Upper lobe of left lung (tissue), 6 donors: ENCODE measurements at regions not wholly inside any gene's neighbourhood (a gene's known extent, or its start where the extent isn't known, plus 50 kb on each side); places are given as distances from the start of the nearest gene placed in this dataset.
"Not testable (repeated sequence)": the region's sequence is repeated elsewhere in the genome, so short reads cannot be mapped to it uniquely, and the experiment has no call there.

ENCODE experiments used
- ATAC-seq, 2 donors: fragments of 200-7000 bp; cut with Tn5 transposase; one replicate each; pipeline ENCODE4 v1.9.1; 2022; ENCODE audit warnings: mild to moderate bottlenecking in 2 of 2, moderate library complexity in 2 of 2; ENCODE audit not compliant: low FRiP score in 2 of 2
- DNase-seq, 2 donors: peaks; one replicate each; pipeline ENCODE4 v3.0.0-alpha.2; 2019 to 2020
- H3K27ac ChIP-seq, 4 donors: fragments of 200-600 bp; sonication (generic); one replicate each; pipeline ENCODE4 v1.5.1; 2016 to 2019
- H3K27me3 ChIP-seq, 4 donors: fragments of 200-600 bp; sonication (generic); one replicate each; pipeline ENCODE4 v1.5.1; 2017 to 2019
- H3K36me3 ChIP-seq, 4 donors: fragments of 200-600 bp; sonication (generic); one replicate each; pipeline ENCODE4 v1.5.1; 2016 to 2019
- H3K4me1 ChIP-seq, 4 donors: fragments of 200-600 bp; sonication (generic); one replicate each; pipeline ENCODE4 v1.5.1; 2018 to 2019
- H3K4me3 ChIP-seq, 4 donors: fragments of 200-600 bp; sonication (generic); one replicate each; pipeline ENCODE4 v1.5.1; 2017 to 2019; ENCODE audit warnings: mild to moderate bottlenecking in 2 of 4, moderate library complexity in 1 of 4
- H3K9me3 ChIP-seq, 4 donors: fragments of 200-600 bp; sonication (generic); one replicate each; pipeline ENCODE4 v1.5.1; 2018 to 2019
- EP300 ChIP-seq, 4 donors: sonication (generic); formaldehyde crosslinking; IDR thresholded peaks; one replicate each; pipeline ENCODE4 v1.5.1; 2017; ENCODE audit warnings: antibody characterized with exemption in 4 of 4, control low read depth in 2 of 4
- POLR2A ChIP-seq, 4 donors: fragments of 450-650 bp; IDR thresholded peaks; one replicate each; pipeline ENCODE4 v1.5.1; 2016 to 2017; ENCODE audit warnings: antibody characterized with exemption in 4 of 4, mild to moderate bottlenecking in 2 of 4
- POLR2AphosphoS5 ChIP-seq, 2 donors: sonication (generic); formaldehyde crosslinking; IDR thresholded peaks; one replicate each; pipeline ENCODE4 v1.5.1; 2017; ENCODE audit warnings: antibody characterized with exemption in 2 of 2
- WGBS, 2 donors: methylation state at CpG; one replicate each; pipeline ENCODE4 v1.1.5; 2017 to 2018; 5-methylcytosine and 5-hydroxymethylcytosine counted together
- TF ChIP-seq, protein P1 (sequence below), 6 experiments: fragments of 450-650 bp in 4 of 6; fragments of 200-600 bp in 2 of 6; sonication (generic) in 2 of 6; IDR thresholded peaks; one replicate each; pipeline ENCODE4 v1.5.1; 2016 to 2019; ENCODE audit warnings: antibody characterized with exemption in 6 of 6
- donor health status: DM: no; HTN: no; CAD: no; lungs with moderate emphysema.
- donor health status: DM: no; HTN: yes; CAD: no; lungs with severe emphysema.

DNA sequence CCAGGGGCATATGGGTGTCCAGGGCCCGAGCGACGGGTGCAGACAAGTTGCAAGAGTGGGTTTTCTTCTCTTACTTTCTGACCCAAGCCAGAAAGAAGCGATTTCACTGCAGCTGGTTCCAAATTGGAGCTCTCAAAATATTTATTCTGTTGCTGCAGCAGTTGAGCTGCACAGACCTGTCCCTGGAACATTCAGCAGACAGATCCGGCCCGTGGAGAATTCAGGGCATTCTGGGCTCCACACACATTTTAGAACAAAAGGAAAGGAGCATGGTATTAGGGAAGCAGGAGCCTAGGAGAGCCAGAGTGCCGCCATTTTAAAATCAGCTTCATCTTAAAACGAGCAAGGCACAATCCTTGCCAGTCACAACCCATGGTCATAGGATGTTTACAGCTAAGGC is 135.3 kb upstream of the TPM1 start:
- DNase-seq (no peak), ATAC-seq (no peak)
- Histone ChIP-seq H3K27ac (no peak overlapping the region), H3K27me3 (no peaks in the 10 kb centered on the region), H3K36me3 (no peaks in the 10 kb centered on the region), H3K4me1 (peaks cover 0 to 1% (median 0%) of the 10 kb centered on the region in 4 donors), H3K4me3 (no peak overlapping the region), H3K9me3 (no peaks in the 10 kb centered on the region)
- TF ChIP-seq EP300 (IDR thresholded peaks at IDR 0.05), result no peak
- TF ChIP-seq POLR2AphosphoS5 (IDR thresholded peaks at IDR 0.05), result no peak
- TF ChIP-seq, protein P1, sequence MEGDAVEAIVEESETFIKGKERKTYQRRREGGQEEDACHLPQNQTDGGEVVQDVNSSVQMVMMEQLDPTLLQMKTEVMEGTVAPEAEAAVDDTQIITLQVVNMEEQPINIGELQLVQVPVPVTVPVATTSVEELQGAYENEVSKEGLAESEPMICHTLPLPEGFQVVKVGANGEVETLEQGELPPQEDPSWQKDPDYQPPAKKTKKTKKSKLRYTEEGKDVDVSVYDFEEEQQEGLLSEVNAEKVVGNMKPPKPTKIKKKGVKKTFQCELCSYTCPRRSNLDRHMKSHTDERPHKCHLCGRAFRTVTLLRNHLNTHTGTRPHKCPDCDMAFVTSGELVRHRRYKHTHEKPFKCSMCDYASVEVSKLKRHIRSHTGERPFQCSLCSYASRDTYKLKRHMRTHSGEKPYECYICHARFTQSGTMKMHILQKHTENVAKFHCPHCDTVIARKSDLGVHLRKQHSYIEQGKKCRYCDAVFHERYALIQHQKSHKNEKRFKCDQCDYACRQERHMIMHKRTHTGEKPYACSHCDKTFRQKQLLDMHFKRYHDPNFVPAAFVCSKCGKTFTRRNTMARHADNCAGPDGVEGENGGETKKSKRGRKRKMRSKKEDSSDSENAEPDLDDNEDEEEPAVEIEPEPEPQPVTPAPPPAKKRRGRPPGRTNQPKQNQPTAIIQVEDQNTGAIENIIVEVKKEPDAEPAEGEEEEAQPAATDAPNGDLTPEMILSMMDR (IDR thresholded peaks at IDR 0.05), result no peak
- TF ChIP-seq POLR2A (IDR thresholded peaks at IDR 0.05), result no peak
- WGBS, 2 donors, result 86 to 94% methylated on average over 5 to 8 of the region's 8 CpGs

DNA sequence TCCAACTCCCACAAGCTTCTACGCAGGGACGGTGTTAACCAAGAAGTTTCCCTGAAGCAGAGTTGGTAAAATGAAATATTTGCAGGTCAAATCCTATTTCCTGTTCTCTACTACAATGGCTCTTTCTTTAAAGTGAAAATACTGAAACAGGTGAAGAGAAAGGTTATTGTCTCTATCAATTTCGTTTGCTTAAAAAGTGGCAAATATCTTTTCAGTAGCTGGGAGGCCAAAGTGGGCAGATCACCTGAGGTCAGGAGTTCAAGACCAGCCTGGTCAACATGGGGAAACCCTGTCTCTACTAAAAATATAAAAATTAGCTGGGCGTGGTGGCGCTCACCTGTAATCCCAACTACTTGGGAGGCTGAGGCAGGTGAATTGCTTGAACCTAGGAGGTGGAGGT is 134.2 kb upstream of the TPM1 start:
- not testable (repeated sequence) for H3K9me3 ChIP-seq, H3K4me3 ChIP-seq, DNase-seq, H3K27me3 ChIP-seq, ATAC-seq, H3K36me3 ChIP-seq, H3K27ac ChIP-seq, H3K4me1 ChIP-seq
- 77 to 81% methylated on average over 5 of the region's 5 CpGs for WGBS, 2 donors

DNA sequence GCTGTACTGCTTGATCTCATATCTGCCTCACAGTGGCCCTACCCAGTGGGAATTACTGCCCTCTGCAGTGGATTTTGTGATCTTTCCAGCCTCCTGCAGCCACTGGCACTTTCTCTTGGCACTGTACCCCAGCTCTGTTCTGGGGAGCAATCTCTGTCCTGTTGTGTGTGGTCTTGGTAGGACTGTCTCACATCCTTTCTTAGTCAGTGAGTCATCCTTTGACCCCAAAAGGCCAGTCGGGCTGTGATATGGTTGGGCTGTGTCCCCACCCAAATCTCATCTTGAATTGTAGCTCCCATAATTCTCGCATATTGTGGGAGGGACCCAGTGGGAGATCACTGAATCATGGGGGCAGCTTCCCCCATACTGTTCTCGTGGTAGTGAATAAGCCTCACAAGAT is 133.3 kb upstream of the TPM1 start:
- Histone ChIP-seq H3K4me3 (no peak overlapping the region), H3K4me1 (peaks cover 0 to 7% (median 0%) of the 10 kb centered on the region in 4 donors), H3K36me3 (no peaks in the 10 kb centered on the region), H3K27me3 (no peaks in the 10 kb centered on the region), H3K27ac (no peak overlapping the region), H3K9me3 (no peaks in the 10 kb centered on the region)
- no peak for DNase-seq
- 91 to 92% methylated on average over 3 of the region's 3 CpGs for WGBS, 2 donors
- no peak for ATAC-seq
- TF ChIP-seq EP300 (IDR thresholded peaks at IDR 0.05) (no peak), POLR2A (IDR thresholded peaks at IDR 0.05) (no peak), POLR2AphosphoS5 (IDR thresholded peaks at IDR 0.05) (no peak)
- TF ChIP-seq, protein P1 (IDR thresholded peaks at IDR 0.05), result no peak

DNA sequence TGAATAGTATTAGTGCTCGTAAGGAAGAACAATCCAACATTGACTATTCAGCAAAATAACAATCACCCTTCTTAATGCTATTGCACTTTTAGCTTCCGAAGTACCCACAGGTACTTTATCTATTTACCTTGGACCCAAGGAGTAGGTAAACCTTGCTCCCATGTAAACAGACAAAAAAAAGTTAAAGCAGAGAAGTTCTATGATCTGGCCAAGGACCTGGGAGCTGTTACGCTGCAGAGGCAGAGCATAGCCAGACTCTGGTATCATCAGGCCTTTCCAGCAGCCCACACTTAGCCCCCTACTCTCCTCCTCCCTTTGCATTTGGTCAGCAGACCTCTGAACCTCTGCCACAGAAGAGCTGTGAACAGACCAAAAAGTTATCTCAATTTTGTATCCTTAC is 130.3 kb upstream of the TPM1 start:
- TF ChIP-seq POLR2A (IDR thresholded peaks at IDR 0.05), result no peak
- no peak for TF ChIP-seq POLR2AphosphoS5 (IDR thresholded peaks at IDR 0.05)
- no peak for TF ChIP-seq EP300 (IDR thresholded peaks at IDR 0.05)
- TF ChIP-seq, protein P1 (IDR thresholded peaks at IDR 0.05), result no peak
- WGBS, 2 donors, result 52 to 78% methylated on average over 3 of the region's 3 CpGs
- DNase-seq (no peak), ATAC-seq (no peak)
- H3K4me3 ChIP-seq, result no peak overlapping the region
- H3K27me3 ChIP-seq, result no peaks in the 10 kb centered on the region
- peaks cover 0 to 7% (median 0%) of the 10 kb centered on the region in 4 donors for H3K4me1 ChIP-seq
- no peaks in the 10 kb centered on the region for H3K9me3 ChIP-seq
- no peak overlapping the region for H3K27ac ChIP-seq
- H3K36me3 ChIP-seq, result no peaks in the 10 kb centered on the region

DNA sequence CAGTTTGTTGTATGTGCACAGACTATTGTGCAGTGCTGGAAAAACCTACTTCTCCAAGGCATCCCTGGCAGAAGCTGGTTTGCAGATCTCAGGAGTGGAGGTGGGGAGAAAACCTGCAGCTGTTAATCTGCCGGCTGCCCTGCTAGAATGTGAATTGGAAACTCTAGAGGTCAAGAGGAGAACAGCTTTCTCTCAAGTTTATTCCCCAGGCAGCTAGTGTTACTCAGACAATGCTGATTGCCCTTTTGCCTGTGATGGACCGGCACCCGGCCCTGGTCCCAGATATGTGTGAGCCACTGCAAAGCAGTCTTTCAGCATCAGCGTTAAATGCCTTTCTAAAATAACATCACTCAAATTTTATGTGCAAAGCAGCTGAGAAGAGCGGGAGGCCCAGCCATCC is 129.7 kb upstream of the TPM1 start:
- WGBS, 2 donors, result 71 to 79% methylated on average over 5 of the region's 5 CpGs
- TF ChIP-seq EP300 (IDR thresholded peaks at IDR 0.05) (no peak), POLR2A (IDR thresholded peaks at IDR 0.05) (no peak), POLR2AphosphoS5 (IDR thresholded peaks at IDR 0.05) (no peak)
- TF ChIP-seq, protein P1 (IDR thresholded peaks at IDR 0.05), result no peak
- ATAC-seq (no peak), DNase-seq (no peak)
- peaks cover 0 to 7% (median 0%) of the 10 kb centered on the region in 4 donors for H3K4me1 ChIP-seq
- H3K27ac ChIP-seq, result no peak overlapping the region
- no peaks in the 10 kb centered on the region for H3K9me3 ChIP-seq
- H3K27me3 ChIP-seq, result no peaks in the 10 kb centered on the region
- no peak overlapping the region for H3K4me3 ChIP-seq
- no peaks in the 10 kb centered on the region for H3K36me3 ChIP-seq
